Spleen (tissue), 11 donors: ENCODE measurements at regions not wholly inside any gene's neighbourhood (a gene's known extent, or its start where the extent isn't known, plus 50 kb on each side); places are given as distances from the start of the nearest gene placed in this dataset.

Experiments used
- DNase-seq: peaks from one replicate; pipeline ENCODE4 v3.0.0-alpha.2; 2020
- H3K27ac ChIP-seq, 8 donors: fragments of 200-600 bp; sonication (generic) in 7 of 8; 1 replicate in 4 of 8; 2 replicates in 4 of 8; pipeline versions ENCODE4 v1.5.0 to v1.8.0; 2016 to 2021; ENCODE audit warnings: inconsistent platforms in 4 of 8, mild to moderate bottlenecking in 4 of 8, moderate library complexity in 1 of 8
- H3K27me3 ChIP-seq, 7 donors: fragments of 200-600 bp; sonication (generic) in 6 of 7; replicated peaks in 1 of 7; 1 replicate in 4 of 7; 2 replicates in 3 of 7; pipeline versions ENCODE4 v1.5.0 to v1.8.0; 2016 to 2021; ENCODE audit warnings: inconsistent platforms in 3 of 7, mild to moderate bottlenecking in 1 of 7
- H3K36me3 ChIP-seq, 6 donors: fragments of 200-600 bp; sonication (generic) in 5 of 6; 1 replicate in 4 of 6; 2 replicates in 2 of 6; pipeline versions ENCODE4 v1.5.0 to v1.8.0; 2016 to 2021; ENCODE audit warnings: inconsistent platforms in 2 of 6
- H3K4me1 ChIP-seq, 6 donors: fragments of 200-600 bp; sonication (generic) in 5 of 6; 1 replicate in 3 of 6; 2 replicates in 3 of 6; pipeline versions ENCODE4 v1.5.0 to v1.8.0; 2016 to 2021; ENCODE audit warnings: inconsistent platforms in 3 of 6
- H3K4me3 ChIP-seq, 8 donors: fragments of 200-600 bp; sonication (generic) in 7 of 8; 1 replicate in 4 of 8; 2 replicates in 4 of 8; pipeline versions ENCODE4 v1.5.0 to v1.8.0; 2016 to 2021; ENCODE audit warnings: inconsistent platforms in 4 of 8, mild to moderate bottlenecking in 4 of 8, moderate library complexity in 2 of 8
- H3K9me3 ChIP-seq, 8 donors: fragments of 200-600 bp; sonication (generic) in 7 of 8; 1 replicate in 4 of 8; 2 replicates in 4 of 8; pipeline versions ENCODE4 v1.5.0 to v1.8.0; 2016 to 2021; ENCODE audit warnings: inconsistent platforms in 4 of 8
- POLR2A ChIP-seq, 3 donors: fragments of 450-650 bp; IDR thresholded peaks; one replicate each; pipeline ENCODE4 v1.5.1; 2017; ENCODE audit warnings: antibody characterized with exemption in 3 of 3, mild to moderate bottlenecking in 1 of 3
- POLR2AphosphoS5 ChIP-seq, 3 donors: sonication (generic); formaldehyde crosslinking; IDR thresholded peaks; one replicate each; pipeline ENCODE4 v1.5.1; 2017; ENCODE audit warnings: antibody characterized with exemption in 3 of 3
- WGBS, 5 donors: extraction: QIAGEN DNeasy Blood & Tissue Kit in 3 of 5; methylation state at CpG; one replicate each; pipeline versions ENCODE4 v1.1.5 to v1.1.7; 2013 to 2018; 5-methylcytosine and 5-hydroxymethylcytosine counted together
- intact Hi-C: fragments of 100-400 bp; cut with DNase I; formaldehyde crosslinking; loops from one replicate; pipeline ENCODE4 v1.15.0; 2023; ENCODE audit warnings: low total_unique reads
- TF ChIP-seq, protein P1 (sequence below), 11 experiments: fragments of 200-600 bp in 7 of 11; fragments of 450-650 bp in 4 of 11; sonication (generic) in 4 of 11; IDR thresholded peaks in 8 of 11; conservative IDR thresholded peaks in 3 of 11; 1 replicate in 7 of 11; 2 replicates in 4 of 11; pipeline versions ENCODE4 v1.4.0 to v1.8.0; 2016 to 2021; ENCODE audit warnings: antibody characterized with exemption in 11 of 11, inconsistent platforms in 4 of 11, mild to moderate bottlenecking in 1 of 11
- donor health status: healthy with polysubstance abuse.
- donor health status: DM: no; HTN: no; CAD: no; lungs with moderate emphysema.
- donor health status: DM: no; HTN: no; CAD: no.
- donor health status: Bipolar disorder and iron deficiency.
- donor health status: healthy.
- donor health status: DM: no; HTN: no; CAD: no.
- donor health status: DM: yes; HTN: yes; CAD: no.

- Histone ChIP-seq H3K27me3 (peaks cover 0 to 37% (median 20%) of the 10 kb centered on the region in 7 donors), H3K9me3 (peaks cover 0 to 5% (median 0%) of the 10 kb centered on the region in 8 donors), H3K4me1 (peaks cover 0 to 13% (median 5%) of the 10 kb centered on the region in 6 donors), H3K4me3 (peak overlapping the region in 6 of 8 donors; percentile 23 to 65 (median 36)), H3K36me3 (no peaks in the 10 kb centered on the region), H3K27ac (no peak overlapping the region)
- intact Hi-C loops, result no loop called here
- TF ChIP-seq POLR2AphosphoS5 (IDR thresholded peaks at IDR 0.05) (no peak), POLR2A (IDR thresholded peaks at IDR 0.05) (no peak)
- TF ChIP-seq, protein P1, sequence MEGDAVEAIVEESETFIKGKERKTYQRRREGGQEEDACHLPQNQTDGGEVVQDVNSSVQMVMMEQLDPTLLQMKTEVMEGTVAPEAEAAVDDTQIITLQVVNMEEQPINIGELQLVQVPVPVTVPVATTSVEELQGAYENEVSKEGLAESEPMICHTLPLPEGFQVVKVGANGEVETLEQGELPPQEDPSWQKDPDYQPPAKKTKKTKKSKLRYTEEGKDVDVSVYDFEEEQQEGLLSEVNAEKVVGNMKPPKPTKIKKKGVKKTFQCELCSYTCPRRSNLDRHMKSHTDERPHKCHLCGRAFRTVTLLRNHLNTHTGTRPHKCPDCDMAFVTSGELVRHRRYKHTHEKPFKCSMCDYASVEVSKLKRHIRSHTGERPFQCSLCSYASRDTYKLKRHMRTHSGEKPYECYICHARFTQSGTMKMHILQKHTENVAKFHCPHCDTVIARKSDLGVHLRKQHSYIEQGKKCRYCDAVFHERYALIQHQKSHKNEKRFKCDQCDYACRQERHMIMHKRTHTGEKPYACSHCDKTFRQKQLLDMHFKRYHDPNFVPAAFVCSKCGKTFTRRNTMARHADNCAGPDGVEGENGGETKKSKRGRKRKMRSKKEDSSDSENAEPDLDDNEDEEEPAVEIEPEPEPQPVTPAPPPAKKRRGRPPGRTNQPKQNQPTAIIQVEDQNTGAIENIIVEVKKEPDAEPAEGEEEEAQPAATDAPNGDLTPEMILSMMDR (IDR thresholded peaks at IDR 0.05 in 8 of 11, conservative IDR thresholded peaks at IDR 0.05 in 3 of 11), result no peak
- 33 to 70% (median 37%) methylated on average over 9 to 18 of the region's 18 CpGs for WGBS, 5 donors
- DNase-seq, result no peak
These were observed 57.7 kb upstream of the RHOBTB1 start for GRCh38 chr10:61001731-61002122.

- Histone ChIP-seq H3K4me1 (peaks cover 0 to 13% (median 5%) of the 10 kb centered on the region in 6 donors), H3K36me3 (no peaks in the 10 kb centered on the region), H3K27ac (no peak overlapping the region), H3K4me3 (peak overlapping the region in 7 of 8 donors; percentile 20 to 65 (median 34)), H3K9me3 (peaks cover 0 to 5% (median 0%) of the 10 kb centered on the region in 8 donors), H3K27me3 (peaks cover 0 to 37% (median 20%) of the 10 kb centered on the region in 7 donors)
- 4 to 16% (median 7%) methylated on average over 27 to 78 of the region's 78 CpGs for WGBS, 5 donors
- TF ChIP-seq, protein P1 (IDR thresholded peaks at IDR 0.05 in 8 of 11, conservative IDR thresholded peaks at IDR 0.05 in 3 of 11), result no peak
- TF ChIP-seq POLR2AphosphoS5 (IDR thresholded peaks at IDR 0.05) (no peak), POLR2A (IDR thresholded peaks at IDR 0.05) (no peak)
- intact Hi-C loops, result no loop called here
- peak; percentile 70 for DNase-seq
These were observed 57.1 kb upstream of the RHOBTB1 start for GRCh38 chr10:61000769-61001730.

DNA sequence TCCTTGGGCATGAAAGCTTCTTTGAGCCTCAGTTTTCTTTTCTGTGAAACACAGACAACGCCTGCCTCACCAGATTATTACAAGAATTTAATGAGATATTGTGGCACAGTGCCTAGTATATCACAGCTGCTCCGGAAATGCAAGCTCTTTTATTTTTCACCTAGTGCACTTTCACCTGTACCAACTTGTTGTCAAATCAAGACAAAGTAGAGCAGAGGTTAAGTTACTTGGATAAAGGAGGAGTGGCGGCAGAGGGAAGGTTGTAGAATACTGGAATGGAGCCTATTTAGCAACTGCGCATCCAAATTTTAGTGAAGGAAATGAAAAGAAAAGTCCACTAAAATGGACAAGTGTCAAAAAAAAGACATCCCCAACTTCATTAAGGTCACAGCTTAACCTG is 54.9 kb upstream of the RHOBTB1 start:
- Histone ChIP-seq H3K4me3 (no peak overlapping the region), H3K27ac (no peak overlapping the region), H3K27me3 (peaks cover 0 to 37% (median 20%) of the 10 kb centered on the region in 7 donors), H3K9me3 (peaks cover 0 to 5% (median 0%) of the 10 kb centered on the region in 8 donors), H3K36me3 (no peaks in the 10 kb centered on the region), H3K4me1 (peaks cover 0 to 13% (median 5%) of the 10 kb centered on the region in 6 donors)
- no peak for TF ChIP-seq POLR2AphosphoS5 (IDR thresholded peaks at IDR 0.05)
- TF ChIP-seq, protein P1 (IDR thresholded peaks at IDR 0.05 in 8 of 11, conservative IDR thresholded peaks at IDR 0.05 in 3 of 11), result no peak
- TF ChIP-seq POLR2A (IDR thresholded peaks at IDR 0.05), result no peak
- 87 to 96% (median 92%) methylated on average over 4 of the region's 4 CpGs for WGBS, 5 donors
- no peak for DNase-seq
- intact Hi-C loops, result no loop called here

- intact Hi-C loops, result no loop called here
- no peaks in the 10 kb centered on the region for H3K27me3 ChIP-seq
- H3K36me3 ChIP-seq, result no peaks in the 10 kb centered on the region
- no peaks in the 10 kb centered on the region for H3K4me1 ChIP-seq
- DNase-seq, result no peak
- H3K4me3 ChIP-seq, result no peak overlapping the region
- no peak overlapping the region for H3K27ac ChIP-seq
- H3K9me3 ChIP-seq, result no peaks in the 10 kb centered on the region
- 78 to 90% (median 85%) methylated on average over 2 of the region's 2 CpGs for WGBS, 5 donors
- TF ChIP-seq POLR2A (IDR thresholded peaks at IDR 0.05) (no peak), POLR2AphosphoS5 (IDR thresholded peaks at IDR 0.05) (no peak)
- TF ChIP-seq, protein P1 (IDR thresholded peaks at IDR 0.05 in 8 of 11, conservative IDR thresholded peaks at IDR 0.05 in 3 of 11), result no peak
These were observed 50.1 kb upstream of the RHOBTB1 start for GRCh38 chr10:60994128-60994527.
